Loucy (cell line): ENCODE measurements at regions not wholly inside any gene's neighbourhood (a gene's known extent, or its start where the extent isn't known, plus 50 kb on each side); places are given as distances from the start of the nearest gene placed in this dataset.

Experiments
- H2AFZ ChIP-seq: fragments of 200-600 bp; sonication (generic); 2 replicates; pipeline ENCODE4 v1.6.0; 2016; ENCODE audit warnings: antibody characterized with exemption, mild to moderate bottlenecking, low read length, moderate library complexity
- H3F3A ChIP-seq: fragments of 200-600 bp; 2 replicates; pipeline ENCODE4 v1.6.0; 2016; ENCODE audit warnings: antibody characterized with exemption, low read depth, mild to moderate bottlenecking
- H3K27me3 ChIP-seq: fragments of 200-600 bp; sonication (generic); 2 replicates; pipeline ENCODE4 v1.6.1; 2014; ENCODE audit warnings: low read length, mild to moderate bottlenecking; ENCODE audit not compliant: insufficient read depth, poor library complexity, severe bottlenecking
- H3K36me3 ChIP-seq: fragments of 200-600 bp; sonication (generic); 2 replicates; pipeline ENCODE4 v1.6.1; 2016; ENCODE audit warnings: low read length; ENCODE audit not compliant: insufficient read depth
- H3K4me1 ChIP-seq: fragments of 200-600 bp; sonication (generic); 2 replicates; pipeline ENCODE4 v1.5.1; 2014; ENCODE audit warnings: low read length, mild to moderate bottlenecking; ENCODE audit not compliant: insufficient read depth, poor library complexity, severe bottlenecking
- H3K4me2 ChIP-seq: fragments of 200-600 bp; sonication (generic); 2 replicates; pipeline ENCODE4 v1.6.0; 2014; ENCODE audit warnings: antibody characterized with exemption, low read length, low read depth, mild to moderate bottlenecking; ENCODE audit not compliant: poor library complexity, severe bottlenecking
- H3K4me3 ChIP-seq: fragments of 200-600 bp; sonication (generic); 2 replicates; pipeline ENCODE4 v1.5.1; 2014; ENCODE audit warnings: low read length, mild to moderate bottlenecking, mixed read lengths; ENCODE audit not compliant: poor library complexity, severe bottlenecking
- H3K79me2 ChIP-seq: fragments of 200-600 bp; sonication (generic); 2 replicates; pipeline ENCODE4 v1.6.1; 2014; ENCODE audit warnings: low read length; ENCODE audit not compliant: insufficient read depth
- H3K9ac ChIP-seq: fragments of 200-600 bp; sonication (generic); 2 replicates; pipeline ENCODE4 v1.6.0; 2014; ENCODE audit warnings: mild to moderate bottlenecking, low read depth, low read length, moderate library complexity; ENCODE audit not compliant: poor library complexity, severe bottlenecking
- H3K9me2 ChIP-seq: fragments of 200-600 bp; sonication (generic); replicated peaks from 2 replicates; pipeline ENCODE4 v1.6.1; 2016; ENCODE audit warnings: low read depth, low read length, mixed read lengths
- H3K9me3 ChIP-seq: fragments of 200-600 bp; sonication (generic); 2 replicates; pipeline ENCODE4 v1.6.1; 2014; ENCODE audit warnings: mild to moderate bottlenecking, antibody characterized with exemption, low read length, low read depth; ENCODE audit not compliant: insufficient read depth
- H4K20me1 ChIP-seq: fragments of 200-600 bp; sonication (generic); 2 replicates; pipeline ENCODE4 v1.6.0; 2014; ENCODE audit warnings: antibody characterized with exemption, low read length, mild to moderate bottlenecking; ENCODE audit not compliant: insufficient read depth, poor library complexity, severe bottlenecking
- EZH2phosphoT487 ChIP-seq: fragments of 200-600 bp; IDR thresholded peaks from 2 replicates; pipeline ENCODE4 v1.6.1; 2018; ENCODE audit warnings: antibody characterized with exemption, mild to moderate bottlenecking, moderate library complexity, borderline replicate concordance
- TF ChIP-seq, protein P1 (sequence below): fragments of 200-600 bp; sonication (generic); conservative IDR thresholded peaks from 2 replicates; pipeline ENCODE4 v1.5.1; 2014; ENCODE audit warnings: mild to moderate bottlenecking, antibody characterized with exemption, low read length

DNA sequence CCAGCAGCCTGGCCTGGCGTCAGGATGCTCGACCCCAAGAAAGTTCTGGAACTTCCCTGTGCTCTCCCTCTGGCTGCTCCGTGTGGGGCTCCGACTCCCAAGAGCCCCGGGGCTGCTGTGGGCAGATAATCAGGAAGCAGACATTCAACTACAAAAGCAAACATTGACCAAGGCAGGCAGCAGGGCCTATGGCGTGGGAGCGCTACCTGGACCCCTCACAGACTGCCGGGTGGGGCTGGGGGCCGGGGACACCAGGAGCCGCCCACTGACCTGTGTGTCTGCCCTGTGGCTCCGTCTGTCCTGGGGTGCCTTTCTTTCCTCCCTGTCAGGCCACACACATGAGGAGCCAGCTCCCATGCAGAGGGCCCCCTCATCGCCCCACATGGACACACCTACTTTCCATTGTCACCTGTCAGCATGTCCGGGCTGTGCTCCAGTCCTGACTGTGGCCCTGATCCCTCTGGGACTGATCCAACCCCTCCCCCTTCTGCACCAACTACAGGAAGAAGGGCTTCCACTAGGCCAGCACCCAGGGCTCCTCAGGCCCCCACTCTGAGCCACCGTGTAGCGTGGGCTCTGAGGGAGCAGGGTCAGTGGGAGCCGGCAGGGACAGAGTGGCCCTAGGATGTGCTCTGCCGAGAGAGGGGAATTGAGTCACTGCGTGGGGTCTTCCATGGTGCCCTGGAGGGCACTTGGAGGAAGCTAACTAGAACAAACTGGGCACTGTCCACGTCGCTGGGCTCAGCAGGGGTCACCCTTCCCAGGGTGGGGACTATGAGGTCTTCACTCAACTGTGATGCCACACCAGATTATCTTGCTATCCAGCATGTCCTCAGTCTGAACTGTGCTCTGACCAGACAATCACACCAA, 215.4 kb upstream of the C14orf180 start:
- no peak overlapping the region for H3K4me3 ChIP-seq
- no peaks in the 10 kb centered on the region for H3K9me2 ChIP-seq
- H3K4me1 ChIP-seq: no peaks in the 10 kb centered on the region
- no peaks in the 10 kb centered on the region for H3K36me3 ChIP-seq
- no peaks in the 10 kb centered on the region for H3K27me3 ChIP-seq
- no peak overlapping the region for H3K4me2 ChIP-seq
- no peak overlapping the region for H2AFZ ChIP-seq
- H4K20me1 ChIP-seq: no peaks in the 10 kb centered on the region
- H3K9me3 ChIP-seq: no peaks in the 10 kb centered on the region
- H3F3A ChIP-seq: no peaks in the 10 kb centered on the region
- H3K9ac ChIP-seq: no peak overlapping the region
- H3K79me2 ChIP-seq: no peaks in the 10 kb centered on the region
- TF ChIP-seq EZH2phosphoT487: no peak
- TF ChIP-seq, protein P1, sequence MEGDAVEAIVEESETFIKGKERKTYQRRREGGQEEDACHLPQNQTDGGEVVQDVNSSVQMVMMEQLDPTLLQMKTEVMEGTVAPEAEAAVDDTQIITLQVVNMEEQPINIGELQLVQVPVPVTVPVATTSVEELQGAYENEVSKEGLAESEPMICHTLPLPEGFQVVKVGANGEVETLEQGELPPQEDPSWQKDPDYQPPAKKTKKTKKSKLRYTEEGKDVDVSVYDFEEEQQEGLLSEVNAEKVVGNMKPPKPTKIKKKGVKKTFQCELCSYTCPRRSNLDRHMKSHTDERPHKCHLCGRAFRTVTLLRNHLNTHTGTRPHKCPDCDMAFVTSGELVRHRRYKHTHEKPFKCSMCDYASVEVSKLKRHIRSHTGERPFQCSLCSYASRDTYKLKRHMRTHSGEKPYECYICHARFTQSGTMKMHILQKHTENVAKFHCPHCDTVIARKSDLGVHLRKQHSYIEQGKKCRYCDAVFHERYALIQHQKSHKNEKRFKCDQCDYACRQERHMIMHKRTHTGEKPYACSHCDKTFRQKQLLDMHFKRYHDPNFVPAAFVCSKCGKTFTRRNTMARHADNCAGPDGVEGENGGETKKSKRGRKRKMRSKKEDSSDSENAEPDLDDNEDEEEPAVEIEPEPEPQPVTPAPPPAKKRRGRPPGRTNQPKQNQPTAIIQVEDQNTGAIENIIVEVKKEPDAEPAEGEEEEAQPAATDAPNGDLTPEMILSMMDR: no peak

DNA sequence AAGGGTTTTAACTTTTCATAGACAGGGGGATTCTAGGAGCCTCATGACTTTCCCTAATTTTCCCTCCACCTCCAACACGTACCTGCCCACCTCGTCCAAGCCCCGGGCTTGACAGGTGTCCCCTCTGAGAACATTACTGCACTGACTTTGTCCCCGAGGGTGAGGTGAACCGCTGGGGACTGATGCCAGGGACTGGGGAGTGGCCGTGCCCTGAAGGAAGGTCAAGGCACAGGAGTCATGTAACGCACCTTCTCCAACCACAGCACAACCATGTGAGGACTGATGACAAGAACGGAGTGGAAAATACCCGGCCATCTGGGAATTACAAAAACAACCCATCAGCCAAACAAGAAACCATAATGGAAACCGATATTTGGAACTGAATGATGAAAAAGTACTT, 214.7 kb upstream of the C14orf180 start:
- Histone ChIP-seq H3K4me1 (no peaks in the 10 kb centered on the region), H3K4me2 (no peak overlapping the region), H3K27me3 (no peaks in the 10 kb centered on the region), H3K4me3 (no peak overlapping the region), H3F3A (no peaks in the 10 kb centered on the region), H3K36me3 (no peaks in the 10 kb centered on the region), H4K20me1 (no peaks in the 10 kb centered on the region), H2AFZ (no peak overlapping the region), H3K9me3 (no peaks in the 10 kb centered on the region), H3K9ac (no peak overlapping the region), H3K79me2 (no peaks in the 10 kb centered on the region), H3K9me2 (no peaks in the 10 kb centered on the region)
- no peak for TF ChIP-seq EZH2phosphoT487
- TF ChIP-seq, protein P1: no peak

DNA sequence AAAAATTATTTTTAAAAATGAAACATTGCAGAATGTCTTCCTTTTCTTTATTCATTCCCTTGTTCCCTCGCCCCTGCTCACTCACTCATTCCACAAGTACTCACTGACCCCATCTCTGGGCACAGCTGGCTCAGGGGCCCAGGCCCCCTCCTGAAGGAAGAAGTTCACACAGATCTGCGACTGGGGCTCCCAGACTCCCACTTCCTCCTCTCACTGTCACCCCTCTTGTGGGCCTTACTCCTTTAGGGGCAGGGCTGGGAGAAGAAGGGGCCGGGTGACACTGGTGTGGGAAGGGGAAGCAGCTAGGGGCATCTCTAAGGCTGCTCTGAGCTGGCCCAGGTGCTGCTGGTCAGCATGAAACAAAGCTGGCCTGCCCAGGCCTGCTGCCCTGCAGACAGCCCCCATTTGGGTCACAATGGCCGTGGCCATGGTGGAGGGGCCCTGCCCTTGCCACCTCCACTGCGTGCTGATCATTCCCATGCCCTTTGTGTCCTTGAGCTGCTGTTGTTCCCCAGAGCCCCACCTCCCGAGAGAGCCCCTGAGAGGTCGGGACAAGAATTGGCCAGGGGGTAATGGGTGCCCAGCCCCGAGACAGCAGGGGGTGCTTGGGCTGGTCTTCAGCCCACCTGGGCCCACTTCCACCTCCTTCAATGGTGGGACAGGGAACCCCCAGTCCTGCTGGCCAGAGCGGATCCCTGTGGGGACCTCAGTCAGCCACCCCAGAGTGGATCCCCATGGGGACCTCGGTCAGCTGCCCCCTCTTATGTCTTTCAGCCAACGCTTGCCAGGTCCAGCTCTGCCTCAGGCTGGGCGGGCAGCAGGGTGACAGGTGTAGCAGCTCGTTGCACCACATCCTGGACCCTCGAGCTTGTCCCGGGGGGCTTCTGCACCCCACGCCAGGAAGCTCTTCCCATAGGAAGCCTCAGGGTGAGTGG, 212.4 kb upstream of the C14orf180 start:
- TF ChIP-seq, protein P1: no peak
- TF ChIP-seq EZH2phosphoT487: no peak
- Histone ChIP-seq H3K9me2 (no peaks in the 10 kb centered on the region), H3K79me2 (no peaks in the 10 kb centered on the region), H3K27me3 (no peaks in the 10 kb centered on the region), H3K4me3 (no peak overlapping the region), H4K20me1 (no peaks in the 10 kb centered on the region), H3F3A (no peaks in the 10 kb centered on the region), H3K9me3 (no peaks in the 10 kb centered on the region), H3K36me3 (no peaks in the 10 kb centered on the region), H3K4me1 (no peaks in the 10 kb centered on the region), H3K9ac (no peak overlapping the region), H2AFZ (no peak overlapping the region), H3K4me2 (no peak overlapping the region)
